GM21786 (cell line): ENCODE measurements at regions not wholly inside any gene's neighbourhood (a gene's known extent, or its start where the extent isn't known, plus 50 kb on each side); places are given as distances from the start of the nearest gene placed in this dataset.
A peak's percentile ranks its signal among the peaks of the same experiment; 100 is the strongest.

Experiments
- ATAC-seq: cut with Tn5 transposase; IDR thresholded peaks from one replicate; pipeline ENCODE4 v1.9.1; 2021; ENCODE audit not compliant: unreplicated experiment

- no peak for ATAC-seq
Observed at GRCh38 chr1:234710936-234711724, 101.2 kb upstream of the IRF2BP2 start.

GRCh38 chr1:234710381-234710780, 100.4 kb upstream of the IRF2BP2 start:
- no peak for ATAC-seq

- ATAC-seq, result no peak
Observed at GRCh38 chr1:234709473-234710228, 99.7 kb upstream of the IRF2BP2 start.

GRCh38 chr1:234708700-234709395, 98.9 kb upstream of the IRF2BP2 start:
- ATAC-seq, result no peak

GRCh38 chr1:234707641-234708040, 97.7 kb upstream of the IRF2BP2 start:
- ATAC-seq, result no peak

GRCh38 chr1:234706931-234707330, 97.0 kb upstream of the IRF2BP2 start:
- no peak for ATAC-seq

GRCh38 chr1:234706199-234706598, 96.2 kb upstream of the IRF2BP2 start:
- no peak for ATAC-seq

- no peak for ATAC-seq
Observed at GRCh38 chr1:234705615-234706014, 95.6 kb upstream of the IRF2BP2 start.

- no peak for ATAC-seq
Observed at GRCh38 chr1:234704106-234704887, 94.3 kb upstream of the IRF2BP2 start.

GRCh38 chr1:234702342-234703000, 92.5 kb upstream of the IRF2BP2 start:
- no peak for ATAC-seq

GRCh38 chr1:234701737-234702341, 91.9 kb upstream of the IRF2BP2 start:
- no peak for ATAC-seq

- ATAC-seq, result peak; percentile 75
Observed at GRCh38 chr1:234699795-234700665, 90.1 kb upstream of the IRF2BP2 start.

- no peak for ATAC-seq
Observed at GRCh38 chr1:234698686-234699085, 88.7 kb upstream of the IRF2BP2 start.

- no peak for ATAC-seq
Observed at GRCh38 chr1:234697741-234698140, 87.8 kb upstream of the IRF2BP2 start.

- ATAC-seq, result no peak
Observed at GRCh38 chr1:234697015-234697414, 87.0 kb upstream of the IRF2BP2 start.

GRCh38 chr1:234696148-234696576, 86.2 kb upstream of the IRF2BP2 start:
- ATAC-seq, result peak; percentile 61

- no peak for ATAC-seq
Observed at GRCh38 chr1:234694661-234695060, 84.7 kb upstream of the IRF2BP2 start.

- no peak for ATAC-seq
Observed at GRCh38 chr1:234692966-234693580, 83.1 kb upstream of the IRF2BP2 start.

GRCh38 chr1:234691567-234691966, 81.6 kb upstream of the IRF2BP2 start:
- ATAC-seq, result no peak
